PFSK-1 (cell line): ENCODE measurements at regions not wholly inside any gene's neighbourhood (a gene's known extent, or its start where the extent isn't known, plus 50 kb on each side); places are given as distances from the start of the nearest gene placed in this dataset.

Source experiments
- FOXP2 ChIP-seq: optimal IDR thresholded peaks from 2 replicates; pipeline ENCODE3; 2011; ENCODE audit warnings: borderline replicate concordance, control low read depth, inconsistent platforms; ENCODE audit not compliant: insufficient read depth; ENCODE audit errors: extremely low read length, extremely low read depth
- POLR2AphosphoS5 ChIP-seq: IDR thresholded peaks from 2 replicates; pipeline ENCODE4 v1.6.1; 2012; ENCODE audit warnings: low read depth, mild to moderate bottlenecking, control low read depth, low read length, moderate library complexity
- REST ChIP-seq, 2 experiments: IDR thresholded peaks; 2 replicates each; pipeline versions ENCODE4 v1.6.1 to v1.8.0; 2011 to 2012; ENCODE audit warnings: low read depth in 2 of 2, low read length in 2 of 2, control low read depth in 1 of 2, inconsistent platforms in 1 of 2, mild to moderate bottlenecking in 1 of 2, moderate library complexity in 1 of 2; ENCODE audit not compliant: insufficient read depth in 1 of 2
- SIN3A ChIP-seq: IDR thresholded peaks from 2 replicates; pipeline ENCODE4 v1.6.1; 2012; ENCODE audit warnings: mild to moderate bottlenecking, low read length, moderate library complexity, borderline replicate concordance; ENCODE audit not compliant: insufficient read depth
- TAF1 ChIP-seq: IDR thresholded peaks from 2 replicates; pipeline ENCODE4 v1.6.1; 2012; ENCODE audit warnings: low read length, control low read depth, borderline replicate concordance; ENCODE audit not compliant: insufficient read depth

DNA sequence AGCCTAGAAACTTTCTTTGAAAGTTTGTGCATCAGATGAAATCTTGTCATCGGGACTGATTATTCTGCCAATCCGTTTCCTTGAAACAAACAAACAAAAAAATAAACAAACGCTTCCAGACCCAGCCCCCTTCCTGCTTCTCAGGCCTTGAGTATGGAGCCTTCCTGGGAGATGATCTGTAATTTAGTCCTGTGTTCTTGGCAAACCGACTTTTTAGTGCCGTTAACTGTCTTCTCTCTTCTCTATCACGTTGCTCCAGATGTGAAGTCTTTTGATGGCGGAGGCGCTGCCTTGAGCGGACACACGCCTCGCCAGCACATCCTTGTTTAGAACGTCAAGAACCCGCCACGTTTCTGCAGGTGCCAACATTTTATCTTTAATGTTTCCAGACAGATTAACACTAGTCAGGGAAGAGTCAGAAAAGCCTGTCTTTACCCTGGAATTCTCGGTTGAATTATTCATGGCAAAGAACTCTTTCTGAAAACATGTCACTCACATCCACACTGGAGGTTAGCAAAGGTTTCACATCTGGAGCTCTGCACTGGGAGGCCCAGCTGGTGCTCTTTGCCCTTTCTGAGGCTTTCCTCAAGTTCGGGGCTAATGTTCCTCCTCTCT lies 265.7 kb upstream of the C1orf174 start:
- no peak for TF ChIP-seq POLR2AphosphoS5
- TF ChIP-seq FOXP2: no peak
- TF ChIP-seq TAF1: no peak
- TF ChIP-seq REST (IDR thresholded peaks at IDR 0.05; ENCODE audit: insufficient read depth in 1 of 2, low read depth in 2 of 2, low read length in 2 of 2): no peak
- TF ChIP-seq SIN3A: no peak

- no peak for TF ChIP-seq FOXP2
- TF ChIP-seq REST (IDR thresholded peaks at IDR 0.05; ENCODE audit: insufficient read depth in 1 of 2, low read depth in 2 of 2, low read length in 2 of 2): no peak
- no peak for TF ChIP-seq SIN3A
- TF ChIP-seq POLR2AphosphoS5: no peak
- no peak for TF ChIP-seq TAF1
Observed at GRCh38 chr1:4166713-4167112, 266.6 kb upstream of the C1orf174 start.

DNA sequence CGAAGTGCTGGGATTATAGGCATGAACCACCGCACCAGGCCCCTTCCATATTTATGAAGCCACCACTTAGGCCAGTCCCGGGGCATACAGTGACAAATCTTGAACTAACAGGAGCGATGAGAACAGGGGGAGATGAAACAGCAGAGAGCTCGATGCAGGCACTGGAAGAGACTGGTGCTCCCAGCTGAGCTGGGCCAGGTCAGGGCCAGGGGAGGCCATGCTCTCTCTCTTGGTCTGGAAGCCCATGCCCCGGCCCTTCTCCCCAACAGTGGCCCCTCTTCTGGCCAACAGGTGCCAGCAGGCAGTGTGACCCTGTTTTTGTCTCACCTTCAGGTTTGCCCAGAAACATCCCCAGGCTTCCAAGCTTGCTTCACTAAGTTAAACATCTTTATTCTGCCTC lies 269.9 kb upstream of the C1orf174 start:
- no peak for TF ChIP-seq FOXP2
- no peak for TF ChIP-seq TAF1
- TF ChIP-seq REST (IDR thresholded peaks at IDR 0.05; ENCODE audit: insufficient read depth in 1 of 2, low read depth in 2 of 2, low read length in 2 of 2): no peak
- TF ChIP-seq SIN3A: no peak
- TF ChIP-seq POLR2AphosphoS5: no peak

GRCh38 chr1:4170548-4171340 lies 270.7 kb upstream of the C1orf174 start:
- TF ChIP-seq SIN3A: no peak
- TF ChIP-seq FOXP2: no peak
- no peak for TF ChIP-seq REST (IDR thresholded peaks at IDR 0.05; ENCODE audit: insufficient read depth in 1 of 2, low read depth in 2 of 2, low read length in 2 of 2)
- TF ChIP-seq POLR2AphosphoS5: no peak
- no peak for TF ChIP-seq TAF1
